Neural progenitor cell (in vitro differentiated cells): ENCODE measurements at regions not wholly inside any gene's neighbourhood (a gene's known extent, or its start where the extent isn't known, plus 50 kb on each side); places are given as distances from the start of the nearest gene placed in this dataset.

Source experiments
- EZH2 ChIP-seq: fragments of 200-600 bp; sonication (generic); IDR thresholded peaks from 2 replicates; pipeline ENCODE4 v1.6.1; 2017; ENCODE audit warnings: antibody characterized with exemption, mild to moderate bottlenecking, moderate library complexity
- EZH2phosphoT487 ChIP-seq: fragments of 200-600 bp; sonication (generic); IDR thresholded peaks from 2 replicates; pipeline ENCODE4 v1.6.1; 2017; ENCODE audit warnings: antibody characterized with exemption
- TF ChIP-seq, protein P1 (sequence below): fragments of 200-600 bp; sonication (generic); IDR thresholded peaks from 2 replicates; pipeline ENCODE4 v1.5.1; 2017; ENCODE audit warnings: antibody characterized with exemption, mild to moderate bottlenecking

DNA sequence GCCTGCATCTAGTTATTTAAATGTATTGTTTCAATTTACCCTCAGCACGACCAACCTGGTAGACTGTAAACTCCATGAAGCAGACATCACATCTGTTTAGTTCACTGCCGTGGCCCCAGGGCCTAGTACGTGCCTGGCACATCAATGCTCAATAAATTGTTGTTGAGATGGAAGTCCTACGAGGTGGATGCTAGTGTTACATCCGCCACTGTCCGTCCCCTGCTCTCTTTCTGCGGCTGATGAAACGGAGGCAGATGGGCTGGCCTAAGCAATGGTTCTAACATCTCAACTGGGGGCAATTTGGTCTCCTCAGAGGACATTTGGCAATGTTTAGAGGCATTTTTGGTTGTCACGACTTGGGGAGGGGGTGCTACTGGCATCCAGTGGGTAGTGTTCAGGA lies 121.4 kb upstream of the IGSF21 start:
- TF ChIP-seq EZH2 (no peak), EZH2phosphoT487 (no peak)
- TF ChIP-seq, protein P1, sequence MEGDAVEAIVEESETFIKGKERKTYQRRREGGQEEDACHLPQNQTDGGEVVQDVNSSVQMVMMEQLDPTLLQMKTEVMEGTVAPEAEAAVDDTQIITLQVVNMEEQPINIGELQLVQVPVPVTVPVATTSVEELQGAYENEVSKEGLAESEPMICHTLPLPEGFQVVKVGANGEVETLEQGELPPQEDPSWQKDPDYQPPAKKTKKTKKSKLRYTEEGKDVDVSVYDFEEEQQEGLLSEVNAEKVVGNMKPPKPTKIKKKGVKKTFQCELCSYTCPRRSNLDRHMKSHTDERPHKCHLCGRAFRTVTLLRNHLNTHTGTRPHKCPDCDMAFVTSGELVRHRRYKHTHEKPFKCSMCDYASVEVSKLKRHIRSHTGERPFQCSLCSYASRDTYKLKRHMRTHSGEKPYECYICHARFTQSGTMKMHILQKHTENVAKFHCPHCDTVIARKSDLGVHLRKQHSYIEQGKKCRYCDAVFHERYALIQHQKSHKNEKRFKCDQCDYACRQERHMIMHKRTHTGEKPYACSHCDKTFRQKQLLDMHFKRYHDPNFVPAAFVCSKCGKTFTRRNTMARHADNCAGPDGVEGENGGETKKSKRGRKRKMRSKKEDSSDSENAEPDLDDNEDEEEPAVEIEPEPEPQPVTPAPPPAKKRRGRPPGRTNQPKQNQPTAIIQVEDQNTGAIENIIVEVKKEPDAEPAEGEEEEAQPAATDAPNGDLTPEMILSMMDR = no peak
